ENCODE measurements at regions not wholly inside any gene's neighbourhood (a gene's known extent, or its start where the extent isn't known, plus 50 kb on each side); places are given as distances from the start of the nearest gene placed in this dataset.

DNA sequence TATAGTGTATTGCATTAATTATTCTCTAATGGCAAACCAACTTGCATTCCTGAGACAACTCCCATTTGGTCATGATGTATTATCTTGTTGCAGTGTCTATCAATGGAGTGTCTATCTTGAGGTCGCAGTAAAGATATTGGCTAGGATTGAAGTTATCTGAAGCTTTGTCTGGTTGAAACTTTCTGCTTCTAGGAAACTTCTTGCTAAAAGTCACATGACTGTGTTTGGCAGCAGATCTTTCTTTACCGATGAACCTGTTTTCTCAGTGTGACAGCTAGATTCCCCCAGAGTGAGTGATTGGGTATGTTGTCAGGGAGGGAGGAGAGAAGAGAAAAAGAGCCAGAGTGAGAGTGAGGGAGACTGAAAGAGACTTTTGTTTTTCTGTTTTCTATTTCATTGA is 119.6 kb downstream of the QPCT start:
- Histone ChIP-seq H3K27ac (no peak overlapping the region), H3K9me3 (ENCODE audit: severe bottlenecking) (no peaks in the 10 kb centered on the region), H3K4me3 (ENCODE audit: low read depth, low read length) (no peak overlapping the region), H3K36me3 (no peaks in the 10 kb centered on the region), H3K27me3 (ENCODE audit: insufficient read depth, low read depth, severe bottlenecking) (no peaks in the 10 kb centered on the region)
- TF ChIP-seq, protein P1, sequence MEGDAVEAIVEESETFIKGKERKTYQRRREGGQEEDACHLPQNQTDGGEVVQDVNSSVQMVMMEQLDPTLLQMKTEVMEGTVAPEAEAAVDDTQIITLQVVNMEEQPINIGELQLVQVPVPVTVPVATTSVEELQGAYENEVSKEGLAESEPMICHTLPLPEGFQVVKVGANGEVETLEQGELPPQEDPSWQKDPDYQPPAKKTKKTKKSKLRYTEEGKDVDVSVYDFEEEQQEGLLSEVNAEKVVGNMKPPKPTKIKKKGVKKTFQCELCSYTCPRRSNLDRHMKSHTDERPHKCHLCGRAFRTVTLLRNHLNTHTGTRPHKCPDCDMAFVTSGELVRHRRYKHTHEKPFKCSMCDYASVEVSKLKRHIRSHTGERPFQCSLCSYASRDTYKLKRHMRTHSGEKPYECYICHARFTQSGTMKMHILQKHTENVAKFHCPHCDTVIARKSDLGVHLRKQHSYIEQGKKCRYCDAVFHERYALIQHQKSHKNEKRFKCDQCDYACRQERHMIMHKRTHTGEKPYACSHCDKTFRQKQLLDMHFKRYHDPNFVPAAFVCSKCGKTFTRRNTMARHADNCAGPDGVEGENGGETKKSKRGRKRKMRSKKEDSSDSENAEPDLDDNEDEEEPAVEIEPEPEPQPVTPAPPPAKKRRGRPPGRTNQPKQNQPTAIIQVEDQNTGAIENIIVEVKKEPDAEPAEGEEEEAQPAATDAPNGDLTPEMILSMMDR (IDR thresholded peaks at IDR 0.05; ENCODE audit: low read depth, low read length) = no peak
- DNase-seq = no peak

DNA sequence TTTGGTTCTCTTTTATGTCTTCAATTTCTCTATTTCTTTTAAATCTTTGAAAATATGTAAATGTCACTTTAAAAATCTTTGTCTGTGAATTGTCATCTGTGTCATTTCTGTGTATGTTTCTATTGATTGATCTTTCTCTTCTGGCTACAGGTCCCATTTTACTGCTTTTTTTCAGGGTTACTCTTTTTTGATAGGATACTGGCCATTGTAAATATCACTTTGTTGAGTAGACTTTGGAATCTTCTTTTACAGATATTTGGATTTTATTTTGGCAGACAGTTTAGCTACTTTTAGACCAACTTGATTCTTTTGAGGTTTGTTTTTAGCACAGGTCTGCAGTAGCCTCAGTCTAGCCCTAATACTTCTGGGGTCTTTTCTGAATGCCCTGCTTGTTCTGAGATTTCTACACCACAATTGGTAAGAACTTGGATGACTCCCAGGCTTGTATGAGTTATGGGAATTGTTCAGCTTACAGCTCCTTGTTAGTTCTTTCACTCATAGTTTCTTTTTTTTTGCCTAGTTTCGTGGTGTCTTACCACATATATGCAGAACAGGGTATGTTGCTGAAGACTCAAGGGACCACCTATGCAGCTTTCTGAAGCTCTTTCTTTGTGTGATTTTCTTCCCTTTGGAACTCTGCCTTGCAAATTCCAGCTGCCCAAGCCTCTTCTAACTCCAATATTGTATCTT is 122.2 kb downstream of the QPCT start:
- H3K9me3 ChIP-seq (ENCODE audit: severe bottlenecking) = no peaks in the 10 kb centered on the region
- H3K36me3 ChIP-seq = no peaks in the 10 kb centered on the region
- no peak overlapping the region for H3K27ac ChIP-seq
- DNase-seq = no peak
- no peak overlapping the region for H3K4me3 ChIP-seq (ENCODE audit: low read depth, low read length)
- TF ChIP-seq, protein P1 (IDR thresholded peaks at IDR 0.05; ENCODE audit: low read depth, low read length) = no peak
- no peaks in the 10 kb centered on the region for H3K27me3 ChIP-seq (ENCODE audit: insufficient read depth, low read depth, severe bottlenecking)

DNA sequence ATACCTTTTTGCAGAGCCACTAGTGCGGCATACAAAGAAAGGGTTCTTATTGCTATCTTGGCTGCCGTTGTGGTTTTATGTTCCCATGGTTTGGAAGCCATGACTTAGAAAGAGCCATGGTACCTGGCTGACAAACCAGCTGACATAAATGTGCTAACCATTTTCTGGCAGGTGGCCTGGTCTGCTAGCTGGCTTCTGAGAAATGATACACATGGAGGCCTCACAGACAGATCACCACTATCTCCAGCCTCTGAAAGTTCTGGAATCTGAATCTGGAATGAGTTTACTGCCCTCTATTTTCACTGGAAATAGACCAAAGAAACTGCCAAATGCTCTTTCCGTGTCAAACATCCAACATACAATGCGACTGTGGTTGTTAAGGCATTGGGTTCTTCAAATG is 123.7 kb downstream of the QPCT start:
- no peaks in the 10 kb centered on the region for H3K9me3 ChIP-seq (ENCODE audit: severe bottlenecking)
- no peak for DNase-seq
- H3K27ac ChIP-seq = no peak overlapping the region
- no peaks in the 10 kb centered on the region for H3K36me3 ChIP-seq
- TF ChIP-seq, protein P1 (IDR thresholded peaks at IDR 0.05; ENCODE audit: low read depth, low read length) = no peak
- H3K4me3 ChIP-seq (ENCODE audit: low read depth, low read length) = no peak overlapping the region
- no peaks in the 10 kb centered on the region for H3K27me3 ChIP-seq (ENCODE audit: insufficient read depth, low read depth, severe bottlenecking)

DNA sequence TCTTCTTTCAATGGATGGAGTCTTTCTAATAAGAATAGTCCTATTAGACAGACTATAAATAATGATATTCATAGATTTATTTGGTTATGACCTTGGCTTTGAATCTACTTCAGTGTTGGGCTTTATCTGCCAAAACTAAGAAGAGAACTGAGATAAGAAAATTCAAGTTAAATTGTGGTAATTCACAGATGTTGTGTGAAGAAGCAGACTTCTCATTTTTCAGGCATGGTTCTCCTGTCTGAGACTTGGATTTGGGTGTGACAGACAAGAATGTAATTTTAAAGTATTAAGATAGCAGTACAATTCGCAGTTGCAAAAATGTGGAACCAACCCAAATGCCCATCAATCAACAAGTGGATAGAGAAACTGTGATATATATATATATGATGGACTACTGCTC is 124.7 kb downstream of the QPCT start:
- no peak overlapping the region for H3K27ac ChIP-seq
- DNase-seq = no peak
- TF ChIP-seq, protein P1 (IDR thresholded peaks at IDR 0.05; ENCODE audit: low read depth, low read length) = no peak
- no peak overlapping the region for H3K4me3 ChIP-seq (ENCODE audit: low read depth, low read length)
- H3K27me3 ChIP-seq (ENCODE audit: insufficient read depth, low read depth, severe bottlenecking) = no peaks in the 10 kb centered on the region
- H3K36me3 ChIP-seq = no peaks in the 10 kb centered on the region
- H3K9me3 ChIP-seq (ENCODE audit: severe bottlenecking) = no peaks in the 10 kb centered on the region

DNA sequence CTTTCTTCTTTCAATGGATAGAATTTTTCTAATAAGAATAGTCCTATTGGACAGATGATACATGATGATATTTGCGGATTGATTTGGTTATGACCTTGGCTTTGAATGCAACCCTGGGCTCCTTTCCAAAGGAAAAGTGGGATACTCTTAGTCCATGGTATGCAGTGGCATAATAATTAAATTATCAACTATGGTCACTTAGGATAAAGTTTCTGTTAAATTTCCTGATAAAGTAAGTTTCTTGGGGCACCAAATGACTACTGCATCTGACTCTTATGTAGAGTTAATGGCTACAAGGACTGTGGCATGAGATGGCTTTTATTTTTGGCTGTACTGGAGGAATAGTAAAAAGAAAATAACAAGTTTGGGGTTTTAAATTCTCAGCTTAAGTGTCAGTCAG is 126.7 kb downstream of the QPCT start:
- no peak for DNase-seq
- no peaks in the 10 kb centered on the region for H3K27me3 ChIP-seq (ENCODE audit: insufficient read depth, low read depth, severe bottlenecking)
- H3K4me3 ChIP-seq (ENCODE audit: low read depth, low read length) = no peak overlapping the region
- H3K36me3 ChIP-seq = no peaks in the 10 kb centered on the region
- no peak overlapping the region for H3K27ac ChIP-seq
- TF ChIP-seq, protein P1 (IDR thresholded peaks at IDR 0.05; ENCODE audit: low read depth, low read length) = no peak
- H3K9me3 ChIP-seq (ENCODE audit: severe bottlenecking) = no peaks in the 10 kb centered on the region

DNA sequence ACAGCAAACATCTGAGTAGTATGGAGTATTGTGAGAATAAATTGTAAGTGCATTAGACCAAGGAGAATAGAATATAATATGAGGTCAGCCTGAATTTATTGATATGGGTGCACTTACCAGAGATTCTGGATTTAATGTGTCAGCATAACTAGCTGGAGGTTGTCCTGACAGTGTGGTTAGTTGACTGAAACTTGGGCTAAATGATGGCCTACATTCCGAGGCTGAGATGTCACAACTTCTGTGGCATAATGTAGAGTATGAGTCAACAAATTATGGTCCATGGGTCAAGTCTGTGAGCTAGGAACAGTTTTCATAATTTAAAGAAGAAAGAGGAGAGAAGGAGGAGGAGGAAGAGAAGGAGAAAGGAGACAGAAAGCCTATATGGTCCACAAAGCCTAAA is 127.6 kb downstream of the QPCT start:
- Histone ChIP-seq H3K27ac (no peak overlapping the region), H3K4me3 (ENCODE audit: low read depth, low read length) (no peak overlapping the region), H3K36me3 (no peaks in the 10 kb centered on the region), H3K27me3 (ENCODE audit: insufficient read depth, low read depth, severe bottlenecking) (no peaks in the 10 kb centered on the region), H3K9me3 (ENCODE audit: severe bottlenecking) (no peaks in the 10 kb centered on the region)
- DNase-seq = no peak
- TF ChIP-seq, protein P1 (IDR thresholded peaks at IDR 0.05; ENCODE audit: low read depth, low read length) = no peak
